Mesenchymal stem cell (in vitro differentiated cells and primary cell): ENCODE measurements at regions not wholly inside any gene's neighbourhood (a gene's known extent, or its start where the extent isn't known, plus 50 kb on each side); places are given as distances from the start of the nearest gene placed in this dataset.

Source experiments
- DNase-seq: peaks from one replicate; pipeline ENCODE4 v3.0.0-alpha.2; 2013
- H2AFZ ChIP-seq: one replicate; pipeline ENCODE4 v1.6.1; 2013; ENCODE audit warnings: low read depth, mild to moderate bottlenecking, control low read depth, inconsistent platforms, low read length, moderate library complexity
- H2AK5ac ChIP-seq: 2 replicates; pipeline ENCODE4 v1.6.1; 2013; ENCODE audit warnings: low read length, moderate library complexity, mild to moderate bottlenecking, inconsistent platforms; ENCODE audit not compliant: severe bottlenecking
- H2BK120ac ChIP-seq: one replicate; pipeline ENCODE4 v1.6.1; 2013; ENCODE audit warnings: low read depth, mild to moderate bottlenecking, inconsistent platforms, low read length, moderate library complexity
- H2BK12ac ChIP-seq, 2 experiments: one replicate each; pipeline ENCODE4 v1.6.1; 2013; ENCODE audit warnings: inconsistent platforms in 2 of 2, low read length in 2 of 2, mild to moderate bottlenecking in 2 of 2, moderate library complexity in 2 of 2, control low read depth in 1 of 2
- H2BK15ac ChIP-seq: one replicate; pipeline ENCODE4 v1.6.1; 2013; ENCODE audit warnings: mild to moderate bottlenecking, low read depth, inconsistent platforms; ENCODE audit not compliant: poor library complexity, severe bottlenecking
- H2BK5ac ChIP-seq: 2 replicates; pipeline ENCODE4 v1.6.1; 2013; ENCODE audit warnings: low read depth, mild to moderate bottlenecking, low read length, control low read depth, inconsistent platforms; ENCODE audit not compliant: poor library complexity, severe bottlenecking
- H3K14ac ChIP-seq, 2 experiments: one replicate each; pipeline ENCODE4 v1.6.1; 2013; ENCODE audit warnings: inconsistent platforms in 2 of 2, low read length in 2 of 2, control low read depth in 1 of 2, mild to moderate bottlenecking in 1 of 2, moderate library complexity in 1 of 2
- H3K18ac ChIP-seq, 2 experiments: one replicate each; pipeline ENCODE4 v1.6.1; 2013; ENCODE audit warnings: inconsistent platforms in 2 of 2, low read length in 2 of 2, control low read depth in 1 of 2, low read depth in 1 of 2, mild to moderate bottlenecking in 1 of 2
- H3K23ac ChIP-seq, 2 experiments: one replicate each; pipeline ENCODE4 v1.6.1; 2013; ENCODE audit warnings: inconsistent platforms in 2 of 2, low read length in 2 of 2, mild to moderate bottlenecking in 2 of 2, moderate library complexity in 2 of 2, control low read depth in 1 of 2
- H3K27ac ChIP-seq: 2 replicates; pipeline ENCODE4 v1.5.1; 2013; ENCODE audit warnings: mild to moderate bottlenecking, moderate library complexity, low read length, control low read depth, inconsistent platforms; ENCODE audit not compliant: poor library complexity, severe bottlenecking
- H3K27me3 ChIP-seq, 2 experiments: 2 replicates each; pipeline versions ENCODE4 v1.6.1 to v1.7.0; 2013; ENCODE audit warnings: low read length in 2 of 2, mild to moderate bottlenecking in 2 of 2, moderate library complexity in 2 of 2, control low read depth in 1 of 2, inconsistent platforms in 1 of 2; ENCODE audit not compliant: control insufficient read depth in 1 of 2, insufficient read depth in 1 of 2
- H3K36me3 ChIP-seq, 2 experiments: 2 replicates each; pipeline versions ENCODE4 v1.6.1 to v1.7.0; 2013; ENCODE audit warnings: low read length in 2 of 2, control low read depth in 1 of 2, inconsistent platforms in 1 of 2, low read depth in 1 of 2, mild to moderate bottlenecking in 1 of 2; ENCODE audit not compliant: insufficient read depth in 2 of 2, control insufficient read depth in 1 of 2
- H3K4ac ChIP-seq, 2 experiments: one replicate each; pipeline ENCODE4 v1.6.1; 2013; ENCODE audit warnings: inconsistent platforms in 2 of 2, low read length in 2 of 2, mild to moderate bottlenecking in 2 of 2, moderate library complexity in 2 of 2, control low read depth in 1 of 2, low read depth in 1 of 2
- H3K4me1 ChIP-seq: 2 replicates; pipeline ENCODE4 v1.6.1; 2013; ENCODE audit warnings: low read depth, low read length, control low read depth; ENCODE audit not compliant: control insufficient read depth, insufficient read depth
- H3K4me2 ChIP-seq: 2 replicates; pipeline ENCODE4 v1.6.1; 2013; ENCODE audit warnings: low read length, mild to moderate bottlenecking, inconsistent platforms; ENCODE audit not compliant: poor library complexity, severe bottlenecking
- H3K4me3 ChIP-seq, 2 experiments: 2 replicates each; pipeline versions ENCODE4 v1.5.1 to v1.7.0; 2013; ENCODE audit warnings: low read length in 2 of 2, mild to moderate bottlenecking in 2 of 2, control low read depth in 1 of 2, low read depth in 1 of 2; ENCODE audit not compliant: insufficient read depth in 1 of 2
- H3K79me1 ChIP-seq: replicated peaks from 2 replicates; pipeline ENCODE4 v1.6.1; 2013; ENCODE audit warnings: mild to moderate bottlenecking, control low read depth, low read length, inconsistent platforms; ENCODE audit not compliant: poor library complexity, severe bottlenecking
- H3K9ac ChIP-seq: 2 replicates; pipeline ENCODE4 v1.7.0; 2013; ENCODE audit warnings: mild to moderate bottlenecking, low read length, moderate library complexity
- H3K9me3 ChIP-seq: 2 replicates; pipeline ENCODE4 v1.7.0; 2013; ENCODE audit warnings: mild to moderate bottlenecking, low read length; ENCODE audit not compliant: control insufficient read depth
- H4K8ac ChIP-seq: one replicate; pipeline ENCODE4 v1.6.1; 2013; ENCODE audit warnings: inconsistent platforms, mild to moderate bottlenecking, low read length, moderate library complexity
- H4K91ac ChIP-seq: one replicate; pipeline ENCODE4 v1.6.1; 2013; ENCODE audit warnings: mild to moderate bottlenecking, low read length, inconsistent platforms
- WGBS: methylation state at CpG from one replicate; pipeline ENCODE4 v1.1.7; 2013; ENCODE audit warnings: mixed read lengths; 5-methylcytosine and 5-hydroxymethylcytosine counted together

- Histone ChIP-seq H4K91ac (no peak overlapping the region), H2BK12ac (no peak overlapping the region), H4K8ac (no peak overlapping the region), H2AFZ (no peak overlapping the region), H3K79me1 (no peaks in the 10 kb centered on the region), H2BK120ac (no peak overlapping the region), H3K4me1 (no peaks in the 10 kb centered on the region), H3K23ac (no peak overlapping the region), H3K4me3 (no peak overlapping the region), H3K36me3 (no peaks in the 10 kb centered on the region), H3K27ac (no peak overlapping the region), H2AK5ac (no peak overlapping the region), H3K4ac (no peak overlapping the region), H3K9ac (no peak overlapping the region), H3K4me2 (no peak overlapping the region), H3K9me3 (no peaks in the 10 kb centered on the region), H3K14ac (no peak overlapping the region), H3K27me3 (no peaks in the 10 kb centered on the region), H3K18ac (no peak overlapping the region), H2BK15ac (no peak overlapping the region), H2BK5ac (no peak overlapping the region)
- no peak for DNase-seq
Observed at GRCh38 chr14:26741711-26742212, 143.9 kb upstream of the NOVA1 start.

- H3K14ac ChIP-seq = no peak overlapping the region
- H3K4me3 ChIP-seq = no peak overlapping the region
- H2AK5ac ChIP-seq = no peak overlapping the region
- no peaks in the 10 kb centered on the region for H3K27me3 ChIP-seq
- H3K79me1 ChIP-seq = no peaks in the 10 kb centered on the region
- H2BK15ac ChIP-seq = no peak overlapping the region
- no peak overlapping the region for H3K18ac ChIP-seq
- no peak for DNase-seq
- no peak overlapping the region for H2BK12ac ChIP-seq
- no peak overlapping the region for H4K91ac ChIP-seq
- WGBS = no CpG with 5 or more reads among the region's 2 CpGs
- H4K8ac ChIP-seq = no peak overlapping the region
- H3K27ac ChIP-seq = no peak overlapping the region
- H3K4me1 ChIP-seq = no peaks in the 10 kb centered on the region
- H2BK5ac ChIP-seq = no peak overlapping the region
- no peak overlapping the region for H2BK120ac ChIP-seq
- H3K23ac ChIP-seq = no peak overlapping the region
- H2AFZ ChIP-seq = no peak overlapping the region
- no peak overlapping the region for H3K4ac ChIP-seq
- H3K9ac ChIP-seq = no peak overlapping the region
- no peaks in the 10 kb centered on the region for H3K9me3 ChIP-seq
- no peaks in the 10 kb centered on the region for H3K36me3 ChIP-seq
- H3K4me2 ChIP-seq = no peak overlapping the region
Observed at GRCh38 chr14:26743284-26743683, 145.5 kb upstream of the NOVA1 start.

GRCh38 chr14:26744903-26745302 is 147.1 kb upstream of the NOVA1 start:
- no peak overlapping the region for H2AK5ac ChIP-seq
- no peak for DNase-seq
- H2BK12ac ChIP-seq = no peak overlapping the region
- no peak overlapping the region for H3K9ac ChIP-seq
- no peak overlapping the region for H3K27ac ChIP-seq
- H3K4me1 ChIP-seq = no peaks in the 10 kb centered on the region
- no peak overlapping the region for H3K4me3 ChIP-seq
- no peak overlapping the region for H3K4ac ChIP-seq
- H2BK15ac ChIP-seq = no peak overlapping the region
- H2AFZ ChIP-seq = no peak overlapping the region
- no peak overlapping the region for H3K4me2 ChIP-seq
- H3K14ac ChIP-seq = no peak overlapping the region
- H3K18ac ChIP-seq = no peak overlapping the region
- no peak overlapping the region for H2BK5ac ChIP-seq
- H3K27me3 ChIP-seq = no peaks in the 10 kb centered on the region
- H3K9me3 ChIP-seq = no peaks in the 10 kb centered on the region
- no peak overlapping the region for H4K8ac ChIP-seq
- H3K79me1 ChIP-seq = no peaks in the 10 kb centered on the region
- 80% methylated on average over 1 of the region's 1 CpG for WGBS
- no peak overlapping the region for H2BK120ac ChIP-seq
- no peak overlapping the region for H4K91ac ChIP-seq
- no peaks in the 10 kb centered on the region for H3K36me3 ChIP-seq
- H3K23ac ChIP-seq = no peak overlapping the region

GRCh38 chr14:26761532-26761931 is 163.7 kb upstream of the NOVA1 start:
- 99% methylated on average over 9 of the region's 9 CpGs for WGBS

More at GRCh38 chr14:26761532-26761931, 163.7 kb upstream of the NOVA1 start:
- H3K9me3 ChIP-seq = no peaks in the 10 kb centered on the region
- H3K9ac ChIP-seq = no peak overlapping the region
- no peak overlapping the region for H3K27ac ChIP-seq
- no peak overlapping the region for H4K8ac ChIP-seq
- no peak overlapping the region for H2BK120ac ChIP-seq
- no peak overlapping the region for H3K4me3 ChIP-seq
- H3K4me2 ChIP-seq = no peak overlapping the region
- peak overlapping the region; percentile 67 for H2BK15ac ChIP-seq
- H3K14ac ChIP-seq = peak overlapping the region in 1 of 2 experiments; percentile 9
- H3K79me1 ChIP-seq = no peaks in the 10 kb centered on the region
- no peaks in the 10 kb centered on the region for H3K36me3 ChIP-seq
- no peak overlapping the region for H4K91ac ChIP-seq
- H2BK5ac ChIP-seq = no peak overlapping the region
- no peak overlapping the region for H3K18ac ChIP-seq
- no peak overlapping the region for H2BK12ac ChIP-seq
- DNase-seq = no peak
- H3K23ac ChIP-seq = no peak overlapping the region
- no peaks in the 10 kb centered on the region for H3K27me3 ChIP-seq
- H2AK5ac ChIP-seq = no peak overlapping the region
- no peak overlapping the region for H2AFZ ChIP-seq
- no peaks in the 10 kb centered on the region for H3K4me1 ChIP-seq
- H3K4ac ChIP-seq = no peak overlapping the region
